ENCODE measurements at regions not wholly inside any gene's neighbourhood (a gene's known extent, or its start where the extent isn't known, plus 50 kb on each side); places are given as distances from the start of the nearest gene placed in this dataset.
"Not testable (repeated sequence)": the region's sequence is repeated elsewhere in the genome, so short reads cannot be mapped to it uniquely, and the experiment has no call there.

DNA sequence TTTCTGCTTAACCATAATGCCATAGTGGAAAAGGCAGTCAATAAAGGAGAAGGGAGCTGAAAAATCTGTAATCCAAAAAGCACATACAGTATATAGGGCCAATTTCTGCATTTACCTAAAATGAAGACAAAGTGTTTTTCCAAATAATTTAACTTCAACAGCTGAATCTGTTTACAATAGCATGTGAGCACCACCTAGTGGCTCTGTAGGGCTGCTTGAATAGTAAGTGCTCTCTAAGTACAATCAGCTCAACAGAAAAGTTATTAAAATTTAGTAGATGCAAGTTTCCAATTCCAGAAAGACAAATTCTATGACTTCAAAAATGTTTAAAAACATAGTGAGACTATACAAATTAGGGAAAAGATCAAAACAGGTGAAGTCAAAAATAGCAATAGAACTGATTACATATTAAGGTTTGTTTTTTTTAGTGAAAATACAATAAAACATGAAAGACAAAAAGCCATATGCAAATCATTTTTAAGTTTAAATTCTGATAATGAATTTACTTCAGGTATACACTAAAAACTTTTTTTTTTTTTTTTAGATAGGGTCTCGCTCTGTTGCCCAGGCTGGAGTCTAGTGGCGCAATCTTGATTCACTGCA, 220.0 kb downstream of the SETD4 start:
- peak; percentile 49 for DNase-seq

DNA sequence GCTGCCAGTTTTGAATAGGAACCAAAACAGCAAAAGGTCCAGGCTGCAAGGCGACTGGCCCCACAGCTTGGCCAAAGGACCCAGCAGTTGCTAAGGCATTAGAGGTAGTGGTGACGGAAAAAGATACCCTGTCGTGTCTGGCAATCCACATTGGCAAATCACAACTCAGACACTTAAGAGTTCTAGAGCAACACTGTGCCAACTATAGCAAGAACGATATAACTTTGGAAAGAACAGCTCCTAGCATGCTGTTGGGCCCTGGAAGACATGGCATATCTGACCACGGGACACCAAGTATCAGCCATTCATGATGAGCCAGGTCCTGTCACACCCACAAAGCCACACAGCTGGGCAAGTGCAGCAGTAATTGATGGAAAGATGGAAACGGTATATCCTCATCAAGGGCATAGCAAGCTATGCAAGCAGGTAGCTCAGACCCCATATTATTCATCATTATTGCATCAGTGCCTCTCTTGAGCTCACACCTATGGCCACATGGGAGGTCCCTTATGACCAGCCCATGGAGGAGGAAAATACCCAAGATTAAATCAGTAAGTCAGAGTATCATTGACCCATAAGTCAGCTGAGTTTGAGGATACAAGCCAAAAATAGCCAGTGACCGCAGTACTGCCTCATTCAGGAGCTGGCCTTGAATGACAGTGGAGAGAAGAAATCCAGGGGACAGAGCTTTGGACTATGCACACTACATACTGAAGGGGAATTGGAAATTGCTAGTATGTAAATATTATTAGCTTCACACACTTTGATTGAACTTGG, 221.2 kb downstream of the SETD4 start:
- no peak for DNase-seq

DNA sequence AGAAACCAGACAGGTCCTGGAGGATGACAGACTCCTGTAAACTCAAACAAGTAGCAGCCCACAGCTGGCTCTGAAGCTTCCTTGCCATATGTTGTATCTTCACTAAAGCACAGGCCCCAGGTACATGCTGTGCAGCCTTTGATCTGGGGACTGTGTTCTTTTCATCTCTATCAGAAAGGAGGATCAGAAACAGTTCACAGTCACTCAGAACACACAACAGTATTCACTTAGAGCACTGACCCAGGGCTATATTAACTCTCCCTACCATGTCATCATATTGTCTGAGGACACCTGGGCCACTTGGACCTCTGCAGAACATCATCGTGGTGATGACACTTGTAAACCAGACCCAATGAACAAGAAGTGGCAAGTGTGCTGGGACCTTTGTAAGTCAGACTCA, 222.0 kb downstream of the SETD4 start:
- no peak for DNase-seq

DNA sequence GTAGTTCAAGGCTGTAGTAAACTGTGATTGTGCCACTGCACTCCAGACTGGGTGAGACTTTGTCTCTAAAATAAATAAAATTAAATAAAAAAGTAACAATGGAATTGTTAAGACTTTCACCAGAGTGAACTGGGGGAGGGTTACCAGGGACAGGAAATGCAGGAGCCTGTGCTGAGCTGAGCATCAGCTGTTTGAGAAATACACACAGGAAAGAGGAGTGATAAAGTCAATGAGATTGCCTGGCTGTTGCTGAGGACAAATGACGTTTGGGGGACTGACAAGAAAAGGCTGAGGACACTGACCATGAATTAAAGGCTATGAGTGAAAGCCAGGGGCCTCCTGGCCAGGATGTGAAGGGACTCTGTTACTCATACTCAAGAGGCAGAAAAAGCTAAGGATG, 226.3 kb downstream of the SETD4 start:
- no peak for DNase-seq

GRCh38 chr21:35833388-35833787, 226.9 kb downstream of the SETD4 start:
- DNase-seq, result no peak

GRCh38 chr21:35831230-35831629, 229.1 kb downstream of the SETD4 start:
- no peak for DNase-seq

GRCh38 chr21:35829067-35829466, 231.3 kb downstream of the SETD4 start:
- no peak for DNase-seq

- no peak for DNase-seq
Observed at GRCh38 chr21:35828161-35828560, 232.2 kb downstream of the SETD4 start.

GRCh38 chr21:35827004-35827403, 233.3 kb downstream of the SETD4 start:
- no peak for DNase-seq

DNA sequence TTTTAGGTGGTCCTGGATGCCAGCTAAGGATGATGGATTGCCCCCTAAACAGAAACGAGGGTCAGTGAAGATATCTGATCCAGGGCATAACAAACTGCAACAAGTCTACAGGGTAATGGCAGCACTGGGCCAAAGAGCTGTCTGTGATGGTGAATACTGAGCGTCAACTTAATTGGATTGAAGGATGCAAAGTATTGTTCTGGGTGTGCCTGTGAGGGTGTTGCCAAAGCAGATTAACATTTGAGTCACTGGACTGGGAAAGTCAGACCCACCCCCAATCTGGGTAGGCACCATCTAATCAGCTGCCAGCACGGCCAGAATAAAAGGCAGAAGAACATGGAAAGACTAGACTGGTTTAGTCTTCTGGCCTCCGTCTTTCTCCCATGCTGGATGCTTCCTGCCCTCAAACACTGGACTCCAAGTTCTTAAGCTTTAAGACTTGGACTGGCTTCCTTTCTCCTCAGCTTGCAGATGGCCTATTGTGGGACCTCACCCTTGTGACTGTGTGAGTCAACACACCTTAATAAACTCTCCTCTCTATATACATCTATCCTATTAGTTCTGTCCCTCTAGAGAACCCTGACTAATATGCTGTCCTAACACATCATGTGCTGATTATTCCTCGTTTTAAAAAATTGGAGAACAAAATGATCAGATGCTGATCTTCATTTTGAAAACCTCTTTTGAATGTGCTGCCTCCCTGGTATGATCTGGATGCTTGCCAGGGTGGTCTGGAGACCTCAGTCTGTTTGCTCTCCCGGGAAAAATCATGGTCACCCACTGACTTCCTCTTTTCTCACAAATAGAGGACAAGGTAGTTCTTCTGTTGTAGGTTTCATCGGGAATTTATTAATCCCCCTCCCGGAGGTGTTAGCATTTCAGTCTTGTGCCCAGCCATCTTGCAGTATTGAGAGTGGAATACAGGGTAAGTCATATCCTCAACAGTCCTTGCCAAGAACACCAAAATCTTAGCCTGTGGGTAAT, 234.7 kb downstream of the SETD4 start:
- no peak for DNase-seq

DNA sequence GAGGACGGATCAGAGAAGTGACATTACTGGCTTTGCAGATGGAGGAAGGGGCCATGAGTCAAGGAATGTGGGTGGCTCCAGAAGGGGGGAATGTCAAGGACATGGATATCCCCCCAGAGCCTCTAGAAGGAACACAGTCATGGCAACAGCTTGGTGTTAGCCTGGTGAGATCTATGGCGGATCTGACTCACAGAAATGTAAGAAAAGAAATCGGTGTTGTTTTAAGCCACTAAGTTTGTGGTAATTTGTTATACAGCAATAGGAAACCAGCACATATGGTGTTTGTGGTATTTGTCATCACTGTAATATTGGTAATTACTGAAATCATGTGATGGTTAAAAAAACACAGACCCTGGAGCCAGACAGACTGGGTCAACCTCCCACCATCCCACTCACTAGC, 236.2 kb downstream of the SETD4 start:
- no peak for DNase-seq

GRCh38 chr21:35819134-35819533, 241.2 kb downstream of the SETD4 start:
- no peak for DNase-seq

DNA sequence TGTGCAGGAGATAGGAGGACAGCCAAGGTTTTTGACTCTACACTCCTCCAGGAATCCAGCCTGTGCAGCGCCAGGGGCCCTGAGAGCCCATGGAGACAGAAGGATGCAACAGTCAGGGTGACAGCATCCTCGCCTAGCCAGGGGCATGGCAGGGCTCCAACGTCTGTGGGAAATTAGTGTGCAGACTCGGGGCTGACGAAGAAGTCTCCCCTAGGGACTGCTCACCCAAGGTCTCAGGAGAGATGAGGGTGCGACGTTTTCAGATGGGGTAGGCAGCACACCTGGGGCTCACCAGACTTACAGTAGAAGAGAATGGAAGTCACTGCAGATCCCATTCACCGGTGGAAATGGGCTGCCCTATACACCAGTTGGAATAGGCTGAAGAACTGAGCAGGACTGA, 241.7 kb downstream of the SETD4 start:
- DNase-seq, result no peak

DNA sequence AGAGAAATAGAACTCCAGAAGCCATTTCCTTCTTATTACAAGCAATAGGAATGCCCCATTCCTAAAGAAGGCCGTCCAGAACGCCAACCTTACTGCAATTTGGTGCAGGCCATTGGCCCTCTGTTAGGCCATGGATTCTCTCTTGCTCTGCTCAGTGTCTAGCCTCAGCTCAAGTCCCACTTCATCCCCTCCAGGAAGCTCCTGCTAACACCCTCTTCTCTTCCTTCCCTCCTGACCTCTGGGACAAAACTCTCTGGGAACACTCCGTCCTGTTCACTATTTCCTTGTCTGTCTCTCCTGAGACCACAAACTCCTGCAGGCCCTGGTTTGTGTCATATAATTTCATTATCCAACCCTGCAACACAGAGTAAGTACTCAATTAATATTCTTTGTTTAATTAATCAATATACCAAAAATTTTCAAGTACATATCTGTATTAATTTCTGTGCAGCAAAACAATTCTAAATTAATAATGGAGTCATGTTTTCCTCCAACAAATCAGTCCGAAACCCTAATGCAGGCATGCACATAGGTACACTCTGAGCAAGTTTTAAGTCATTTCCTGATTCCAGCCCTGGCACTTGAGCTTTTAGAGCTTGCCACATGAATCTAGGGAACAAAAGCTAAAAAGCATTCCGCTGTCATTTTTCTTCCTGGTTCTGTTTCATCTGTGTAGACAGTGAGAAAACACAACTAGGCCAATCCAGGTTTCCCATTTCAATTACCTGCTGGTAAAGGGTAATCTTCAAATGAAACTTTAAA, 245.3 kb downstream of the SETD4 start:
- no peak for DNase-seq

DNA sequence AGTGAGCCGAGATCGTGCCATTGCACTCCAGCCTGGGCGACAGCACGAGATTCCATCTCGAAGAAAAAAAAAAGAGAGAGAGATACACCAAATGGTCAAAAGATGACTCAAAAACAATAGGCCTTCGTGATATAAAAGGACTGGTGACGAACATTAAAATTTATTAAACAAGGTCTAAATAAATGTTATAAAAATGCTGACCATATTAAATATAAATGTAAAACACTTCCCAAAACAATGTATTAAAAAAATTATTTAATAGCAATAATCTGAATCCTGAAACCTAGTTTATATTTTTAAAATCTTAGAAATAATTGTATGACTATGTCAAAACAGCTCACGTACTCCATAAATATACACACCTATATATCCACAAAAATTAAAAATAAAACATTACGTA, 247.6 kb downstream of the SETD4 start:
- no peak for DNase-seq

GRCh38 chr21:35811191-35811806, 249.0 kb downstream of the SETD4 start:
- DNase-seq, result no peak

GRCh38 chr21:35810431-35810970, 249.8 kb downstream of the SETD4 start:
- DNase-seq, result no peak

DNA sequence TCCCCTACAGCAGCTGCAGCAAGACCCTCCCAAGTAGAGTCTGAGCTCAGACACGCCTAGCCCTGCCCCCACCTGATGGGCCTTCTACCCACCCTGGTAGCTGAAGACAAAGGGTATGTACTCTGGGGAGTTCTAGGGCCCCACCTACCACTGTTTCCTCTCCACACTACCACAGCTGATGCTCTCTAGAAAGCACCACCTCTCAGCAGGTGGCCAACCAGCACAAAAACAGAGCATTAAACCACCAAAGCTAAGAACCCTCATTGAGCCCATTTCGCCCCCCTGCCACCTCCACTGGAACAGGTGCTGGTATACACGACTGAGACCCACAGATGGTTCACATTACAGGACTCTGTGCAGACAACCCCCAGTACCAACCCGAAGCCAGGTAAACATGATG, 258.9 kb downstream of the SETD4 start:
- DNase-seq, result no peak

DNA sequence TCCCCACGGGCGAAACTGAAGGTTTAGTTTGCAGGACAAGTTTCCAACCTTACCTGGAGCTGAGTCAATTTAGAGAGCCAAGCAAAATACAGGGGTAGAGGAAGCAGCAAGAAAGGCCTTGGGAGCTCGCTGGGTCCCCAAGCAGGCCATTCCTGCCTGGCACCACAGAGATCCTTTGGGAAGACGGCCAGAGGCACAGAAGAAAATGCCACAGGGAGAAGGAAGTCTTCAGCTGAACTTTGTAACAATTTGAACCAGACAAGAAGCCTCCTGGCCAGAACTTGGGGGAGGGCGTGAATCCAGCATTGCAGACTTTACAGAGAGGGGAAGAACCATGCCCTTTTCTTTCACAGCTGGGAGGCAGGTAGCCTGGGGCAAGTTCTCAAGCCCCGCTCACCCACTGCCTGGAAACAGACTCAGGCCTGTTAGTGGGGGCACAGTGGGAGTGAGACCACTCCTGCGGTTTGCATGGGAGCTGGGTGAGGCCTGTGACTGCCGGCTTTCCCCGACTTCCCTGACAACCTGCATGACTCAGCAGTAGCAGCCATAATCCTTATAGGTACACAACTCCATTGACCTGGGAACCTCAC, 259.4 kb downstream of the SETD4 start:
- not testable (repeated sequence) for DNase-seq

DNA sequence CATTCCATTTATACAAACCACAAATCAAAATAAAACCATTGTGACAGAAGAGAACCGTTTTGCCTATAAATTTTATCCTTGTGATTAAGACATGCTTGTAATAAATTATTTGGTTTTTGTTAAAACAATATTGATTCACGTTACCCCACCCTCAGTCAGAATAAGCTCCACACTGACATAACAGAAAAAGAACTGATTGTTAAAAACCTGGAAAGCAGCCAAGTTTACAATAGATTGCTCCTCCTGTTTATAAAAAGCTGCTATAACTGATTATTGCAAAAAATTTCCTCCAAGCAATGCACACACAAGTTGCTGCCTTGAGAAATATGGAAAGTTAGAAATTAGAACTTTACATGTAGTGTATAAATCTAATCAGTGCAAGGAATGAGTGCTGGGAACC, 263.5 kb downstream of the SETD4 start:
- DNase-seq, result no peak

DNA sequence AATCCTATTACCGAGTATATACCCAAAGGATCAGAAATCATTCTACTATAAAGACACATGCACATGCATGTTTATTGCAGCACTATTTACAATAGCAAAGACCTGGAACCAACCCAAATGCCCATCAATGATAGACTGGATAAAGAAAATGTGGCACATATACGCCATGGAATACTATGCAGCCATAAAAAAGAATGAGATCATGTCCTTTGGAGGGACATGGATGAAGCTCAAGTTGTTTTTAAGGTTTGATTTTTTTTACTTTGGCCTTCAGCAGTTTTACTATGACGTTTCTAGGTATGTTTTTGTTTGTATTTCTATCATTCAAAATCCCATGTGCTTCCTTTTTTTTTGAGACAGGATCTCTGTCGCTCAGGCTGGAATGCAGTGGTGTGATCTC, 265.8 kb downstream of the SETD4 start:
- DNase-seq, result not testable (repeated sequence)

Data from activated naive CD4-positive, alpha-beta T cell treated with Interleukin-2 at 50 U/mL for 16 hours (primary cell).